HG03565 (cell line): ENCODE measurements at regions not wholly inside any gene's neighbourhood (a gene's known extent, or its start where the extent isn't known, plus 50 kb on each side); places are given as distances from the start of the nearest gene placed in this dataset.

Source experiments
- ATAC-seq: cut with Tn5 transposase; IDR thresholded peaks from one replicate; pipeline ENCODE4 v1.9.1; 2021; ENCODE audit warnings: mild to moderate bottlenecking, moderate library complexity; ENCODE audit not compliant: unreplicated experiment

- ATAC-seq, result no peak
Observed at GRCh38 chr12:24304285-24304684, 354.8 kb upstream of the SOX5 start.

DNA sequence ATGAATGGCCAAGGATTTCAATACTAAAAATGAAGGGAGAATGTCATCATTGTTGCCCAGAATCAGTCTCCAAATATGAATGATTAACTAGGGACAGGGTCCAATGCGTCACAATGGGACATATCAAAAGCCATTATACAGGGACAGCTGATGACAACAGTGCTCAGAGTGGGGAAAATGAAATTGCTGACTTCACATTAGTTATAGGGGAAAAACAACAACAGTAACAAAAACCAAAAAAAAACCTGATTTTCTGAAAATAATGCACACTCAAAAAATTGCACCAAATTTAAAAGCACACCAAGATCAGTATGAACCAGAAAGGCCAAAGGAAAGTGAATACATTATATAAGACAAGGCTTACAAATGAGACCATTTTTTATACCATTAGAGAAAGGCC, 353.2 kb upstream of the SOX5 start:
- no peak for ATAC-seq

GRCh38 chr12:24297516-24297915, 348.0 kb upstream of the SOX5 start:
- no peak for ATAC-seq

GRCh38 chr12:24293549-24293948, 344.1 kb upstream of the SOX5 start:
- ATAC-seq, result no peak

DNA sequence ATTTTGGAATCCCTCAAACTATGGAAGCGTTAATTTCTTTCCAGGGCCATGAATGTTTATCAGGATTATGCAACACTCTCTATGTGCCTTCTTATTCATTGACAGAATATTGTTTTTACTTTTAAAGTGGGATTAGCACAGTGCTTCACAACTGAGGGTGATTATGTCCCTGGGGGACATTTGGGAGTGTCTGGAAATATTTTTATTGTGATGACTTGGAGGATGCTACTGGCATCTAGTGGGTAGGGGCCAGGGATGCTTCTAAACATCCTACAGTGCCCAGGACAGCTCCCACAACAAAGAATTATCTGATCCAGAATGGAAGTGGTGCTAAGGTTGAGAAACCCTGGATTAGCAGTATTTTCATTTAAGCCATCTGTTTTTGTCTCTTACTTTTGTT, 338.5 kb upstream of the SOX5 start:
- ATAC-seq, result no peak

GRCh38 chr12:24285448-24285847, 336.0 kb upstream of the SOX5 start:
- ATAC-seq, result no peak

GRCh38 chr12:24281341-24281740, 331.9 kb upstream of the SOX5 start:
- no peak for ATAC-seq

GRCh38 chr12:24280056-24280842, 330.8 kb upstream of the SOX5 start:
- ATAC-seq, result no peak

DNA sequence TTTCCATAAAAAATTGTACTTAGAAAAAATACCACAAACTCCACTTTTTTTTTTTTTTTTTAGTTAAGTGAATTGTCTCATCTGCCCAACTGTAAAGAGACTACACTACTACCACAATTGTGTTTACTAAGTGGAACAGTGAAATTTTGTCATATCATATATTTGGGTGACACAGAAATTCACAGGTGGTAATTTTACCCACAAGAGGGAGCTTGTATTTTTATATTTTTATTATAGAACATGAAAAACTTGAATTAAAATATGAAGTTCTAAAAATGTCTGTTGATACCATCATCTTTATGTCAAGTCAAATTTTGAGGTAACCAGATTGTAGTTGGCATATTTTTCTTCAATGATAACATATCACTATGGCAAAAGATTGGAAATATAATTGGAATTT, 329.4 kb upstream of the SOX5 start:
- ATAC-seq, result no peak

DNA sequence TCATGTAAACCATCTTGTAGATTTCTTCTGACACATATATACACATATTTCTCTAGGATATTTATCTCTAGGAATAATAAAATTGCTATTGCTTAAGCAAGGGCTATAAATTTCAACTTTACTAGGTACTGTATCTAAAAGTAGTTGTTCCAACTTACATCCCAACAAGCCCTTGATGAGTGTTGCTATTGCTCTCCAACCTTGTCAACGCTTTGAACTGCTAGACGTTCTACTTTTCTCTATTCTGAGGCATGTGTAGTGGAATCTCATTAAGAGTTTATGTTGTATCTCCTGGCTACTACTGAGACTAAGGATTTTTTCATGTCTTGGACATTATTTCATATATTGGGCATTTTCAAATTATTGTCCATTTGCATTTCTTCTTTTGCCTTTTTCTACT, 321.5 kb upstream of the SOX5 start:
- ATAC-seq, result no peak

- no peak for ATAC-seq
Observed at GRCh38 chr12:24270464-24270863, 321.0 kb upstream of the SOX5 start.

DNA sequence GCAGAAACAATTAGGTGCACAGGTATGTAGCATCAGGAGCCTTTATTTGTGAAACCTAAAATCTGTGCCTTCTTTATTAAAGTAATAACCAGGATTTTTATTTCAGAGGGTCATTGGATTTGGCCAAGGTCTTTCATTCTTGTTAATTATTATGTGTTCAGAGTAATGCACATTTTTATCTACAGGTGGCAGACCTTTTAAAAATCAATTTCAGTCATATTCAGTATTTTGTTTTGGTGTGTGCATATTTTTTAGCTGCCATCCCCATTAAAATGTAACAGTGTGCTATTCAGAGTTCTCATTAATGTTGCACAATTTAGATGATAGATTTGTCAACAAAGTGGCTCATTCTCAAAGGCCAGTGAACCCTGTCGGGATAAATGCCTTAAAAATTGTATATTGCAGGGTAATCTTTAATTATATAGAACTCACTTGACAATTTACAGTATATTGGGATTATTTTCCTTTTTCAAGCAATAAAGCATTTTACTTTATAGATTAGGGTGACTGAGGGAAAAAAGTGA, 319.3 kb upstream of the SOX5 start:
- ATAC-seq, result no peak

DNA sequence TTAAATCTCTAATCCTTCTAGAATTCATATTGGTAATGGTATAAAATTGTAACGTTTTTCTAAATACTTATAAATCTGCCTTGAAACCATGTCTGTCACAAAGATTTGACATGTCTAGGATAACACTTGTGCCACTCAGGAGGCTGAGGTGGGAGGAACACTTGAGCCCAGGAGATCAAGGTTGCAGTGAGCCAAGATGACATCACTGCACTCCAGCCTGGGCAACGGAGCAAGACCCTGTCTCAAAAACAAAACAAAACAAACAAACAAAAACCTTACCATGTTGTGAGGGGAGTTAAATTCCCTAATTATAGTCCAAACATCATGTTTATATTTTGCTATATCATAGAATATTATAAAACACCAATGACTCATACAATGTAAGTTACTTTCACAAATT, 317.5 kb upstream of the SOX5 start:
- ATAC-seq, result no peak

GRCh38 chr12:24256684-24257083, 307.2 kb upstream of the SOX5 start:
- no peak for ATAC-seq

DNA sequence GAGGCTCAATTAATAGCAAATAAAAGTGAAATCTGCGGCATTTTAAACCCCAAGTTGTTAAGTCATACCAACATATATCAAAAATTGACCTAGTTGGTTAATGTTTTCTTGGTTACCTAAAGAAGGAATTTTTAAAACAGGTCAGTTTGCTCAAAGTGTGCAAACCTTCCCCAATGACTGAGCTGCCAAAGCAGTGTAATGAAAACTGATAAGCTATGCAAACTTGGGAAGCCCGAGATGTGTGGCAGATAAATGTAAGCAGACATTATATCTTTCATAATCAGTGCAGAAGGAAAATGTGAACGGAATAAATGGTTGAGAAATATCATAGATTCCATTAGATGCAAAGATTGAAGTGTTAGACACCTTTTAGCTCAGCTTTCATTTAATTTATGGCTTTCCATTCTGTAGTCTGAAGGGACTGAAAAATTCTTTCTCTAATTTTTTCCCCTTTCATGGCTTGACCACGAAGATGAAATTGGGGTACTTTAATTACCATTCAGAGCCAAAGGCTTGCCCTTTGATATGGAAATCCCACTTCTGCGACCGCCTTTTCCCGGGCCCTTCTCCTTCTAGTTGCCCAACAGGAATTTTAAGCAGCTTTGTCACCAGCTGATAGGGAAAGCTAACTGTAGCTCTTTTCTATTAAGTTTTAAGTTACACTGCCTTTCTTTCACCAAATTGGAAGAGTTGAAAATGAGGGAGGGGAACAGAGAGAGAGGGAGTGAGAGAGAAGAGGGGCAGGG, 306.6 kb upstream of the SOX5 start:
- ATAC-seq, result no peak

GRCh38 chr12:24252602-24253001, 303.1 kb upstream of the SOX5 start:
- no peak for ATAC-seq

DNA sequence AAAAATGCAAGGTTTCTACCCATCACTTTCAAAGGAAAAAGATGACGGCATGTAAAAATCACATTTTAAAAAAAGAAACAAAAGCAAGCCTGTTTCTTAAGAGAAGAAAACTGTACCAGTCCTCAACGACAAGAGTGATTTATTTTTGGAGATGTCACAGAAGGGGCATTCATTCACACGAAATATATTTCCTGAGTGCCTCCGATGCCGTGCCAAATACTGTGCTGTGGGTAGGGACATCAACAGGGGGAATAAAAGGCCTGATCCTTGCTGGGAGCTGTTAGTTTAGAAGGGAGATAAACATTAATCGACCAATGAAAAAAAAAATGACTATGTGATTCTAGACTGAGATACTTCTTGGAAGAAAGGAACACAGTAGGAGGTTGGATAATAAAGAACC, 297.5 kb upstream of the SOX5 start:
- no peak for ATAC-seq

DNA sequence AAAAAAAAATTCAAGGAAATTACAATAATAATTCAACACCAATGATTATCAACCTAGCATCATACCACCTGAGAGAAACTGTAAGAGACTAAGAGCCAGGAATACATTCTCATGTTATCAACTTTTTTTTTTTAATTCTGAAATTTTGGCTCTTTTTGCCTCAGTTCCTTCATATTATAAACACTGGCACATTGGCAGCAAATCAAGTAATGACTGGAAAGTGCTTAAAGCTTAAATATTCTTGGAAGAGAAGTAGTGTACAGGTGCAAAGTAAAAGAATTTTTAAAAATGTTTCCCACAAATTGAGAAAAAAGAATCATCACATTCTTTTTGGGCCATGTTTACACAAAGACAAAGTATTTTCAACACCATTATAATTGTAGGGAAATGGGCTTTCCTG, 296.9 kb upstream of the SOX5 start:
- ATAC-seq, result no peak

DNA sequence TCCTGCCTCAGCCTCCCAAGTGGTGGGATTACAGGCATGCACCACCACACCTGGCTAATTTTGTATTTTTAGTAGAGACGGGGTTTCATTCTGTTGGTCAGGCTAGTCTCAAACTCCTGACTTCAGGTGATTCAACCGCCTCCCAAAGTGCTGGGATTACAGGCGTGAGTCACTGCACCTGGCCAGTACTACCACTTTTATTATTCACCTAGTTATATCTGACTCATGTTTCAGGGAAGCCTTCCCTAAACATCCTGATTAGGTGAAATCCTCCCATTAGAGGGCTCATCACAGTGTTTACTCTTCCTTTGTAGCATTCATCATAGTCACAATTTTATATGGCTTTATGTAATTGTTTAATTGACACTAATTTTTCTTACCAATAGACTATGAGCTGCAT, 295.3 kb upstream of the SOX5 start:
- no peak for ATAC-seq

GRCh38 chr12:24244231-24244630, 294.8 kb upstream of the SOX5 start:
- no peak for ATAC-seq

GRCh38 chr12:24240707-24241106, 291.2 kb upstream of the SOX5 start:
- no peak for ATAC-seq

GRCh38 chr12:24233519-24234246, 284.2 kb upstream of the SOX5 start:
- no peak for ATAC-seq
